ENCODE measurements at regions not wholly inside any gene's neighbourhood (a gene's known extent, or its start where the extent isn't known, plus 50 kb on each side); places are given as distances from the start of the nearest gene placed in this dataset.
"Not testable (repeated sequence)": the region's sequence is repeated elsewhere in the genome, so short reads cannot be mapped to it uniquely, and the experiment has no call there.

- TF ChIP-seq, protein P1, sequence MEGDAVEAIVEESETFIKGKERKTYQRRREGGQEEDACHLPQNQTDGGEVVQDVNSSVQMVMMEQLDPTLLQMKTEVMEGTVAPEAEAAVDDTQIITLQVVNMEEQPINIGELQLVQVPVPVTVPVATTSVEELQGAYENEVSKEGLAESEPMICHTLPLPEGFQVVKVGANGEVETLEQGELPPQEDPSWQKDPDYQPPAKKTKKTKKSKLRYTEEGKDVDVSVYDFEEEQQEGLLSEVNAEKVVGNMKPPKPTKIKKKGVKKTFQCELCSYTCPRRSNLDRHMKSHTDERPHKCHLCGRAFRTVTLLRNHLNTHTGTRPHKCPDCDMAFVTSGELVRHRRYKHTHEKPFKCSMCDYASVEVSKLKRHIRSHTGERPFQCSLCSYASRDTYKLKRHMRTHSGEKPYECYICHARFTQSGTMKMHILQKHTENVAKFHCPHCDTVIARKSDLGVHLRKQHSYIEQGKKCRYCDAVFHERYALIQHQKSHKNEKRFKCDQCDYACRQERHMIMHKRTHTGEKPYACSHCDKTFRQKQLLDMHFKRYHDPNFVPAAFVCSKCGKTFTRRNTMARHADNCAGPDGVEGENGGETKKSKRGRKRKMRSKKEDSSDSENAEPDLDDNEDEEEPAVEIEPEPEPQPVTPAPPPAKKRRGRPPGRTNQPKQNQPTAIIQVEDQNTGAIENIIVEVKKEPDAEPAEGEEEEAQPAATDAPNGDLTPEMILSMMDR (IDR thresholded peaks at IDR 0.05; ENCODE audit: low read depth, low read length, missing control alignments): no peak
- in situ Hi-C loops (cut with HindIII; ENCODE audit: low sequenced_read_pairs): no loop called here
- H3K4me3 ChIP-seq (ENCODE audit: low read depth, low read length): no peak overlapping the region
- no peak for DNase-seq (ENCODE audit: low read depth)
Measured at GRCh38 chr17:71869293-71869692, 251.5 kb upstream of the SOX9 start.

DNA sequence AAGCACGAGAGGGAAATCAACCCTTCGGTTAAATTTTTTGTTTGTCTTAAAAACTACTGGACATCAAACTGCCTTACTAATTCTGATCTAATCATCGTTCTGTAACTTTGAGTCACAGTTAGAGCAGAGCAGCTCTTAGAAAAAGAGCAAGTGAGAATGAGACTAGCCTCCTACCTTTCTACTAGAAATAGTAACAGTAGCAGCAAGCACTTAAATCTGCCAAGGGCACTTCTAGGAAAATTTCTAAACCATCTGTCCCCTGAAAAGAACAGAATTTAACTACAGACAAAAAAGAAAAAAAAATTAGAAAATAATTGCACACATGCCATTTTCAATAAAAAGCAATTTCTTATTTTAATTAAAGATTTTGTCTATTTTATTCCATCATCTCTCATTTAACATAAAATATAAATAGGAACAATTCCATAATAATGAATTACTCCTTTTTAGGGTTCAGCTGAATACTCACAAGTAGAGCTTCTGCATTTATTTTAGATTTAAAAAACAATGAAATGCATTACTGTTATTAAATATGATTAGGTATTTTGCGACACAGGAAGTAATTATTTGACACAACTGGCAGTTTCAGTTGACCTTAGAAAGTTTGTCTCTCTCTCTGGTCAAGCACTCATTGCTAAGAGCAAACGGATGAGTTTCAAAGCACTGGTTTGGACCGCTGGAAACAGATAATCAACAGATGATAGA is 250.8 kb upstream of the SOX9 start:
- TF ChIP-seq, protein P1 (IDR thresholded peaks at IDR 0.05; ENCODE audit: low read depth, low read length, missing control alignments): no peak
- in situ Hi-C loops (cut with HindIII; ENCODE audit: low sequenced_read_pairs): no loop called here
- no peak for DNase-seq (ENCODE audit: low read depth)

GRCh38 chr17:71870546-71870862 is 250.3 kb upstream of the SOX9 start:
- no peak for DNase-seq (ENCODE audit: low read depth)
- H3K4me3 ChIP-seq (ENCODE audit: low read depth, low read length): no peak overlapping the region
- in situ Hi-C loops (cut with HindIII; ENCODE audit: low sequenced_read_pairs): no loop called here
- TF ChIP-seq, protein P1 (IDR thresholded peaks at IDR 0.05; ENCODE audit: low read depth, low read length, missing control alignments): no peak

More for the DNA sequence above, 250.8 kb upstream of the SOX9 start:
- no peak overlapping the region for H3K4me3 ChIP-seq (ENCODE audit: low read depth, low read length)

DNA sequence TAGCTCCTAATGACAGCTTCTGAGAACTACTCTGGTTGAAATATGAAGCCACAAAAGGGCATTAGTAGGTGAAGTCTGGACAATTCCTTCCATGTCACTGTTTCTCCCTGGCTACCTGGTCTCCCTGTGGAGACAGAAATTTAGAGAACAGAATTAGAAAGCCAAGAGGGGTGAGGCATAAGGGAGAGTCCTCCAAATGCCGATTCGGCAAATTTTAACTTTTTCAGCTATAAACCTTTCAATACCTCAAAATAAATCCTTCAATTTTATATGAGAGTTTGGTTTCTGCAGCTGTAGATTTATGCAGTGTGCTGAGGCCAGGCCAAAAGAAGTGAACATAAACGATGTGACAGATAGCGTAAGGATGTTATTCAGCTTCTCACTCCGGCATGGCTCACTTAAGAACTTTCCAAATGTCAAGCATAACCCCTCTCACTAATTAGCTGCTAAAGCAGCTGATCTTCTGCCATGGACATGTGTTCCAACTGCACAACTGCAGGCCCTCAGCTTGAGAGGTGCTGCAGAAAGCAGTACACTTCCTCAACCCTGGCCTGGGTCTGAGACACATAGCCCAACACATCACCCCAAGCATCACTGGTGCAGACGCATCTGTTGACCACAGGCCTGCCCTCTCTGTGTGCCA is 247.9 kb upstream of the SOX9 start:
- H3K4me3 ChIP-seq (ENCODE audit: low read depth, low read length): no peak overlapping the region
- DNase-seq (ENCODE audit: low read depth): no peak
- in situ Hi-C loops (cut with HindIII; ENCODE audit: low sequenced_read_pairs): no loop called here
- TF ChIP-seq, protein P1 (IDR thresholded peaks at IDR 0.05; ENCODE audit: low read depth, low read length, missing control alignments): no peak

- in situ Hi-C loops (cut with HindIII; ENCODE audit: low sequenced_read_pairs): not testable (repeated sequence)
Measured at GRCh38 chr17:71874773-71875172, 246.0 kb upstream of the SOX9 start.

DNA sequence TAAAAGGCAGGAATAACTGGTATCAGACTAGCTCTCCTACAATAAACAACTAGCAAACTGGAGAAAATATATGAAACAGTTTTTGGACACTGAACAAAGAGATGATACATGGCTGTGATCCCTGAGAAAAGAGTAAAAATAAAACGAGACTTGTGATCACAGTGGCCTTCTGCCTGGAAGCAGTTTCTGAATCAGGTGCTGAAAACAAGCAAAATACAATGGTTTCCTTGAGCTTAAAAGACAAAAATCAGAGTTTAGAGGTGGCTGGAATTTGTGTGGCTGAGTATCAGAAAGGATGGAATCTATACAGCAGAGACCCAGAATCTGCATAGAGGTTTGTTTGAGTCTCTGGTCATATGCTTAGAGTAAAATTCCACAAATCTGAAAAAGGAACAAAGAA is 242.5 kb upstream of the SOX9 start:
- no peak overlapping the region for H3K4me3 ChIP-seq (ENCODE audit: low read depth, low read length)
- DNase-seq (ENCODE audit: low read depth): no peak
- TF ChIP-seq, protein P1 (IDR thresholded peaks at IDR 0.05; ENCODE audit: low read depth, low read length, missing control alignments): no peak
- in situ Hi-C loops (cut with HindIII; ENCODE audit: low sequenced_read_pairs): no loop called here

More at GRCh38 chr17:71874773-71875172, 246.0 kb upstream of the SOX9 start:
- not testable (repeated sequence) for H3K4me3 ChIP-seq (ENCODE audit: low read depth, low read length); DNase-seq (ENCODE audit: low read depth)

DNA sequence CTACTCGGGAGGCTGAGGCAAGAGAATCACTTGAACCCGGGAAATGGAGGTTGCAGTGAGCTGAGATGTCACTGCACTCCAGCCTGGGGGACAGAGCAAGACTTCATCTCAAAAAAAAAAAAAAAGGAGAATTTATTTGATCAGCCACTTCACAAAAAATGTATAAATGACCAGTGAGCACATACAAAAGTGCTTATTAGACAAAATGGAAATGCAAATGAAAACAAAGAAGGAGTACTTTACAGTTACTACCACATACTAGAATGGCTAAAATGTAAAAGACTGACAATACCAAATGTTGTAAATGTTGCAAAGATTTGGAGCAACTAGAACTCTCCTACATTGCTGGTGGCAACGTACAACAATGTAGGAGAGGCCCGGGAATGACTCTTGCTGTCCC is 241.8 kb upstream of the SOX9 start:
- TF ChIP-seq, protein P1 (IDR thresholded peaks at IDR 0.05; ENCODE audit: low read depth, low read length, missing control alignments): no peak
- in situ Hi-C loops (cut with HindIII; ENCODE audit: low sequenced_read_pairs): no loop called here
- no peak for DNase-seq (ENCODE audit: low read depth)

More for the DNA sequence above, 241.8 kb upstream of the SOX9 start:
- H3K4me3 ChIP-seq (ENCODE audit: low read depth, low read length): no peak overlapping the region

Data from astrocyte of the cerebellum (primary cell).